Esophagus muscularis mucosa (tissue), 4 donors: ENCODE measurements at regions not wholly inside any gene's neighbourhood (a gene's known extent, or its start where the extent isn't known, plus 50 kb on each side); places are given as distances from the start of the nearest gene placed in this dataset.

ENCODE experiments used
- DNase-seq: peaks from one replicate; pipeline ENCODE4 v3.0.0-alpha.2; 2017; ENCODE audit errors: extremely low spot score
- H3K27ac ChIP-seq, 4 donors: fragments of 200-600 bp; sonication (generic); replicated peaks in 1 of 4; 1 replicate in 3 of 4; 2 replicates in 1 of 4; pipeline ENCODE4 v1.5.1; 2016 to 2019; ENCODE audit warnings: mild to moderate bottlenecking in 1 of 4
- H3K27me3 ChIP-seq, 4 donors: fragments of 200-600 bp; sonication (generic); one replicate each; pipeline versions ENCODE4 v1.5.1 to v1.6.0; 2016 to 2019
- H3K36me3 ChIP-seq, 4 donors: fragments of 200-600 bp; sonication (generic); one replicate each; pipeline ENCODE4 v1.5.1; 2016 to 2019
- H3K4me1 ChIP-seq, 4 donors: fragments of 200-600 bp; sonication (generic); one replicate each; pipeline ENCODE4 v1.5.1; 2016 to 2019
- H3K4me3 ChIP-seq, 4 donors: fragments of 200-600 bp; sonication (generic); 1 replicate in 2 of 4; 2 replicates in 2 of 4; pipeline ENCODE4 v1.5.1; 2016 to 2019; ENCODE audit warnings: mild to moderate bottlenecking in 4 of 4, moderate library complexity in 1 of 4
- H3K9me3 ChIP-seq, 4 donors: fragments of 200-600 bp; sonication (generic); 1 replicate in 3 of 4; 2 replicates in 1 of 4; pipeline ENCODE4 v1.5.1; 2016 to 2019
- EP300 ChIP-seq: sonication (generic); formaldehyde crosslinking; IDR thresholded peaks from one replicate; pipeline ENCODE4 v1.6.1; 2017; ENCODE audit warnings: antibody characterized with exemption
- POLR2A ChIP-seq: fragments of 450-650 bp; IDR thresholded peaks from one replicate; pipeline ENCODE4 v1.6.1; 2017; ENCODE audit warnings: antibody characterized with exemption, moderate library complexity, mild to moderate bottlenecking, low read depth
- POLR2AphosphoS5 ChIP-seq, 2 donors: sonication (generic); formaldehyde crosslinking; IDR thresholded peaks; one replicate each; pipeline ENCODE4 v1.6.1; 2017; ENCODE audit warnings: antibody characterized with exemption in 2 of 2
- WGBS: methylation state at CpG from one replicate; pipeline ENCODE4 v1.1.5; 2018; 5-methylcytosine and 5-hydroxymethylcytosine counted together
- intact Hi-C: fragments of 100-400 bp; cut with DNase I; formaldehyde crosslinking; loops from one replicate; pipeline ENCODE4 v1.15.1; 2023
- TF ChIP-seq, protein P1 (sequence below), 3 experiments: fragments of 200-600 bp in 2 of 3; fragments of 450-650 bp in 1 of 3; sonication (generic) in 2 of 3; IDR thresholded peaks; one replicate each; pipeline ENCODE4 v1.5.1; 2017 to 2019; ENCODE audit warnings: antibody characterized with exemption in 3 of 3, mild to moderate bottlenecking in 2 of 3, moderate library complexity in 1 of 3

DNA sequence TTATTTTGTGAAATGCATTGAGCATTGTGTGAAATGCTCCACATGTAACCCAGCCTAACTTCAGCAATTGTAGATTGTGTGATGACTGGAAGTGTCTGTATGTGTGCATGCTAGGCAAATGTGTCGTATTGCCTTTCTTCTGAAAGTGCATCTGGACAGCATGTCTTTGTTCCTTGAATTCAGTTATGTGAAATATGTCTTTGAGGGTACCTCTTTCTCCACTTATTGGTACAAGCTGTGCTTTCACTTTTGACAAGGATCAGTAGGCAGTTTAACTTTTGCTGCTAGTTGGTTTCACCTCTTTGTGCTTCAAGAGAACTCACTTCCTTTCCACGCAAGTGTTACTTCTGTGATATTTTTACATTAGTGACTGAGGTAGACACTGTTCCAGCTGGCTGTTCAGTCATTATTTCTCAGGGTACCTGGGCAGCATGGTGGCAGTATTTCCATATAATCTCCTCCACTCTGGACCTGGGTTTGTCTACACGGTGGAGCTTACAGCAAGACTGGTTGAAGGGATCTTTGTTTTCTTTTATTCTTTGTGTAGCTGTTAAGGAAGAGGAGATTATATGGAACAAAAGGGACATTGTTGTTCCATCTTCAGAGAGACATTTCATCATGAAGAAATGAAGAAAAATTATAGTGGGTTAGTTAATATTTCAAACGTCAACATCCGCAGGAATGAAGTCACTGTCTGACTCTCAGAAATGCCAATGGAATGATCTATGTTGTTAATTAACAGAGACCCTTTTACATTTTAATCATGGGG, 175.4 kb downstream of the UTRN start:
- Histone ChIP-seq H3K27ac (no peak overlapping the region), H3K4me3 (no peak overlapping the region), H3K27me3 (no peaks in the 10 kb centered on the region), H3K36me3 (peaks cover 13 to 80% (median 55%) of the 10 kb centered on the region in 4 donors), H3K9me3 (no peaks in the 10 kb centered on the region), H3K4me1 (no peaks in the 10 kb centered on the region)
- WGBS = 83% methylated on average over 5 of the region's 5 CpGs
- DNase-seq = no peak
- intact Hi-C loops = no loop called here
- TF ChIP-seq POLR2A (no peak), POLR2AphosphoS5 (IDR thresholded peaks at IDR 0.05) (no peak), EP300 (no peak)
- TF ChIP-seq, protein P1, sequence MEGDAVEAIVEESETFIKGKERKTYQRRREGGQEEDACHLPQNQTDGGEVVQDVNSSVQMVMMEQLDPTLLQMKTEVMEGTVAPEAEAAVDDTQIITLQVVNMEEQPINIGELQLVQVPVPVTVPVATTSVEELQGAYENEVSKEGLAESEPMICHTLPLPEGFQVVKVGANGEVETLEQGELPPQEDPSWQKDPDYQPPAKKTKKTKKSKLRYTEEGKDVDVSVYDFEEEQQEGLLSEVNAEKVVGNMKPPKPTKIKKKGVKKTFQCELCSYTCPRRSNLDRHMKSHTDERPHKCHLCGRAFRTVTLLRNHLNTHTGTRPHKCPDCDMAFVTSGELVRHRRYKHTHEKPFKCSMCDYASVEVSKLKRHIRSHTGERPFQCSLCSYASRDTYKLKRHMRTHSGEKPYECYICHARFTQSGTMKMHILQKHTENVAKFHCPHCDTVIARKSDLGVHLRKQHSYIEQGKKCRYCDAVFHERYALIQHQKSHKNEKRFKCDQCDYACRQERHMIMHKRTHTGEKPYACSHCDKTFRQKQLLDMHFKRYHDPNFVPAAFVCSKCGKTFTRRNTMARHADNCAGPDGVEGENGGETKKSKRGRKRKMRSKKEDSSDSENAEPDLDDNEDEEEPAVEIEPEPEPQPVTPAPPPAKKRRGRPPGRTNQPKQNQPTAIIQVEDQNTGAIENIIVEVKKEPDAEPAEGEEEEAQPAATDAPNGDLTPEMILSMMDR (IDR thresholded peaks at IDR 0.05) = no peak

DNA sequence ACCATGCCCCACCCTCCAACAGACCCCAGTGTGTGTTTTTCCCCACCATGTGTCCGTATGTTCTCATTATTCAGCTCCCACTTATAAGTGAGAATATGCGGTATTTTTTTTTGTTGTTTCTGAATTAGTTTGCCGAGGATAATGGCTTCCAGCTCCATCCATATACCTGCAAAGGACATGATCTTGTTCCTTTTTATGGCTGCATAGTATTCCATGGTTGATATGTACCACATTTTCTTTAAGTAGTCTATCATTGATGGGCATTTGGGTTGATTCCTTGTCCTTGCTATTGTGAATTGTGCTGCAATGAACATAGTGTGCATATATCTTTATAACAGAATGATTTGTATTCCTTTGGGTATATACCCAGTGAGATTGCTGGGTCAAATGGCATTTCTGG, 176.9 kb downstream of the UTRN start:
- TF ChIP-seq EP300 (no peak), POLR2A (no peak), POLR2AphosphoS5 (IDR thresholded peaks at IDR 0.05) (no peak)
- TF ChIP-seq, protein P1 (IDR thresholded peaks at IDR 0.05) = no peak
- no peaks in the 10 kb centered on the region for H3K9me3 ChIP-seq
- no peaks in the 10 kb centered on the region for H3K4me1 ChIP-seq
- H3K4me3 ChIP-seq = no peak overlapping the region
- DNase-seq = no peak
- no peak overlapping the region for H3K27ac ChIP-seq
- H3K36me3 ChIP-seq = peaks cover 13 to 74% (median 52%) of the 10 kb centered on the region in 4 donors
- H3K27me3 ChIP-seq = no peaks in the 10 kb centered on the region
- 100% methylated on average over 3 of the region's 3 CpGs for WGBS
- intact Hi-C loops = no loop called here

DNA sequence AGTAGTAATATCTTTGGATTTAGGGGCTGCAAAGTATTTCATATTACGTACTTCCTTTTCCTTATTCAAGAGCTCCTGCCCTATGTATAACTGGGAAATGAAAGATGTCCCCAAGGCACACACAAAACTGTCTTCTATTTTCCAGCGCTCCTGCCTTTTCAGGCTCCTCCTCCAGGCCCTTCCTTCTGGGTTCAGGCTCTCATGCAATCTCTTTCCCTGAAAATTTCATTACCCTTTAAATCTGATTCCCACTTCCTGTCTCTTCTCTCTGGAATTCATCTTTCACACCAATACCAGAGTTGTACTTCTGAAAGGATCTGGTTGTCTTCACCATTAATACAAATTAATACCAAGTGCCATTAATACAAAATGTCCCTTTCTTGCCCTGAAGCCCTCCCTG, 181.6 kb downstream of the UTRN start:
- no peak for DNase-seq
- intact Hi-C loops = no loop called here
- no peak overlapping the region for H3K27ac ChIP-seq
- H3K9me3 ChIP-seq = no peaks in the 10 kb centered on the region
- H3K4me1 ChIP-seq = no peaks in the 10 kb centered on the region
- peaks cover 5 to 54% (median 29%) of the 10 kb centered on the region in 4 donors for H3K36me3 ChIP-seq
- TF ChIP-seq POLR2A = no peak
- TF ChIP-seq, protein P1 (IDR thresholded peaks at IDR 0.05) = no peak
- no peak for TF ChIP-seq POLR2AphosphoS5 (IDR thresholded peaks at IDR 0.05)
- no peak for TF ChIP-seq EP300
- WGBS = 93% methylated on average over 2 of the region's 2 CpGs
- no peaks in the 10 kb centered on the region for H3K27me3 ChIP-seq
- no peak overlapping the region for H3K4me3 ChIP-seq

GRCh38 chr6:144467172-144467762, 182.1 kb downstream of the UTRN start:
- H3K9me3 ChIP-seq = no peaks in the 10 kb centered on the region
- no peak for DNase-seq
- intact Hi-C loops = no loop called here
- H3K4me1 ChIP-seq = no peaks in the 10 kb centered on the region
- no peaks in the 10 kb centered on the region for H3K27me3 ChIP-seq
- H3K36me3 ChIP-seq = peaks cover 5 to 51% (median 24%) of the 10 kb centered on the region in 4 donors
- 90% methylated on average over 8 of the region's 8 CpGs for WGBS
- H3K4me3 ChIP-seq = no peak overlapping the region
- TF ChIP-seq POLR2A (no peak), POLR2AphosphoS5 (IDR thresholded peaks at IDR 0.05) (no peak), EP300 (no peak)
- TF ChIP-seq, protein P1 (IDR thresholded peaks at IDR 0.05) = no peak
- H3K27ac ChIP-seq = no peak overlapping the region
